Testis (tissue), 2 donors: ENCODE measurements at regions not wholly inside any gene's neighbourhood (a gene's known extent, or its start where the extent isn't known, plus 50 kb on each side); places are given as distances from the start of the nearest gene placed in this dataset.

ENCODE experiments used
- CTCF ChIP-seq, 3 experiments: fragments of 450-650 bp in 2 of 3; fragments of 200-600 bp in 1 of 3; sonication (generic) in 1 of 3; IDR thresholded peaks; one replicate each; pipeline ENCODE4 v1.5.1; 2016 to 2019; ENCODE audit warnings: antibody characterized with exemption in 3 of 3, mild to moderate bottlenecking in 2 of 3, moderate library complexity in 1 of 3
- POLR2A ChIP-seq: fragments of 450-650 bp; IDR thresholded peaks from one replicate; pipeline ENCODE4 v1.6.1; 2017; ENCODE audit warnings: antibody characterized with exemption, mild to moderate bottlenecking, moderate library complexity

GRCh38 chr1:243926803-243927245 lies 76.8 kb upstream of the AKT3 start:
- TF ChIP-seq POLR2A = no peak
- no peak for TF ChIP-seq CTCF (IDR thresholded peaks at IDR 0.05)
